Ishikawa (cell line): ENCODE measurements at regions not wholly inside any gene's neighbourhood (a gene's known extent, or its start where the extent isn't known, plus 50 kb on each side); places are given as distances from the start of the nearest gene placed in this dataset.

ENCODE experiments used
- CEBPB ChIP-seq: IDR thresholded peaks from 2 replicates; pipeline ENCODE4 v1.6.1; 2012
- CREB1 ChIP-seq: IDR thresholded peaks from 2 replicates; pipeline ENCODE4 v1.6.1; 2012; ENCODE audit warnings: low read depth
- EGR1 ChIP-seq: IDR thresholded peaks from 2 replicates; pipeline ENCODE4 v1.6.1; 2012
- EP300 ChIP-seq: IDR thresholded peaks from 2 replicates; pipeline ENCODE4 v1.6.1; 2012; ENCODE audit warnings: borderline replicate concordance
- MAX ChIP-seq: IDR thresholded peaks from 2 replicates; pipeline ENCODE4 v1.6.1; 2012
- RAD21 ChIP-seq: IDR thresholded peaks from 2 replicates; pipeline ENCODE4 v1.6.1; 2012; ENCODE audit warnings: low read depth
- REST ChIP-seq: IDR thresholded peaks from 2 replicates; pipeline ENCODE4 v1.6.1; 2012; ENCODE audit warnings: low read depth, mild to moderate bottlenecking
- TCF12 ChIP-seq: IDR thresholded peaks from 2 replicates; pipeline ENCODE4 v1.6.1; 2012; ENCODE audit warnings: low read depth
- TEAD4 ChIP-seq: IDR thresholded peaks from 2 replicates; pipeline ENCODE4 v1.6.1; 2012
- YY1 ChIP-seq: IDR thresholded peaks from 2 replicates; pipeline ENCODE4 v1.6.1; 2012; ENCODE audit warnings: low read depth
- ZBTB7A ChIP-seq: IDR thresholded peaks from 2 replicates; pipeline ENCODE4 v1.6.1; 2012; ENCODE audit warnings: low read depth

GRCh38 chr10:85213493-85213892 is 885.1 kb downstream of the CCSER2 start:
- TF ChIP-seq EP300: no peak
- no peak for TF ChIP-seq ZBTB7A
- TF ChIP-seq RAD21: no peak
- no peak for TF ChIP-seq YY1
- TF ChIP-seq EGR1: no peak
- TF ChIP-seq TCF12: no peak
- TF ChIP-seq TEAD4: no peak
- no peak for TF ChIP-seq REST
- no peak for TF ChIP-seq CREB1
- TF ChIP-seq CEBPB: no peak
- TF ChIP-seq MAX: no peak
